ENCODE measurements at regions not wholly inside any gene's neighbourhood (a gene's known extent, or its start where the extent isn't known, plus 50 kb on each side); places are given as distances from the start of the nearest gene placed in this dataset.
A peak's percentile ranks its signal among the peaks of the same experiment; 100 is the strongest.

DNA sequence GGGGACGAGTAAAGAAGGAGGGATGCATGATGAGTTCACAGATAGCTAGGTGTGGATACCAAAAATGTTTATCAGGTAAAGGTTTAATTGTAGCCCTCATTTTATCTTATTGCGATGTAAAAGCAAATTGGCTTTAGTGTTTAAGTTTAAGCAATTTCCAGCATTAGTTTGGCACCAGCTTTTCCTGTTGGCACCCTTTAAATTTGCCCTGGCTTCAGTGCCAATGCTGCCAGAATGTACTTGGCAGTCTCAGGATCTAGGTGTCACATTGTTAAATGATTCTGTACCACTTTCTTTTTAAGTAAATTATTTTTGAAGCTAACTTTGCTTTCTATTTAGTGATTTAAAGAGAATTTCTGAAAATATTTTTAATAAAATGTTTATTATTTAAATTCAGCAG, 681.8 kb downstream of the PCDH18 start:
- no peak for DNase-seq (ENCODE audit: low read depth)

DNA sequence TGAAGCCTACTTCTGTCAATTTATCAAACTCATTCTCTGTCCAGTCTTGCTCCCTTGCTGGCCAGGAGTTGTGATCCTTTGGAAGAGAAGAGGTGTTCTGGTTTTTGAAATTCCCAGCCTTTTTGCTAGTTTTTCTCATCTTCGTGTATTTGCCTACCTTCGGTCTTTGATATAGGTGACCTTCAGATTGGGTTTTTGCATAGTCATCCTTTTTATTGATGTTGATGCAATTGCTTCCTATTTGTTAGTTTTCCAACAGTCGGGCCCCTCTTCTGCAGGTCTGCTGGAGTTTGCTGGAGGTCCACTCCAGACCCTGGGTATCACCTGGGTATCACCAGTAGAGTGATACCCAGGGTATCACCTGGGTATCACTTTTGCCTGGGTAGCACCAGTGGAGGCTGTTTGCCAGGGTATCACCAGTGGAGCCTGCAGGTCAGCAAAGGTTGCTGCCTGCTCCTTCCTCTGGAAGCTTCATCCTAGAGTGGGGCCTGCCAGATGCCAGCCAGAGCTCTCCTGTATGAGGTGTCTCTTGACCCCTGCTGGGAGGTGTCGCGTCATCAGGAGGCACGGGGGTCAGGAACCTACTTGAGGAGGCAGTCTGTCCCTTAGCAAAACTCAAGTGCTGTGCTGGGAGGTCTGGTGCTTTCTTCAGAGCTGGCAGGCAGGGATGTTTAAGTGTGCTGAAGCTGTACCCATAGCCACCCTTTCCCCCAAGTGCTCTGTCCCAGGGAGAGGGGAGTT, 684.2 kb downstream of the PCDH18 start:
- DNase-seq (ENCODE audit: low read depth): no peak

DNA sequence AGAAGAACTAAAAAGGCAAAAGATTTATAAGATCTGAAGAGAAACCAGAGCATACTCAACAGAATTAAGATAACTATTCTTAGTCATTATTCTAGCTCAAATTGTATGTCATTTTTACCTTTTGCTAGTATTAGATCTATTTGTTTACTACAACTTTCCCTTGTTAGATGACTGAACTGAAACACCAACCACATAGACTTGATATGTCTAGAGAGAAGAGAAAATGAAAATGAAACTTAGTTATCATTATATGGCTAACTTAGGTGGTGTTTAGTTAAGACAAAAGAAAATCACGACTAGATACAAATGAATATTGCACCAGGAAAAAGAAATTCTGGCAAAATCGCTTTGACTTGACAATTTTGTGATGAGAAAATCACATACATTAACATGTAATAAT, 690.8 kb downstream of the PCDH18 start:
- no peak for DNase-seq (ENCODE audit: low read depth)

DNA sequence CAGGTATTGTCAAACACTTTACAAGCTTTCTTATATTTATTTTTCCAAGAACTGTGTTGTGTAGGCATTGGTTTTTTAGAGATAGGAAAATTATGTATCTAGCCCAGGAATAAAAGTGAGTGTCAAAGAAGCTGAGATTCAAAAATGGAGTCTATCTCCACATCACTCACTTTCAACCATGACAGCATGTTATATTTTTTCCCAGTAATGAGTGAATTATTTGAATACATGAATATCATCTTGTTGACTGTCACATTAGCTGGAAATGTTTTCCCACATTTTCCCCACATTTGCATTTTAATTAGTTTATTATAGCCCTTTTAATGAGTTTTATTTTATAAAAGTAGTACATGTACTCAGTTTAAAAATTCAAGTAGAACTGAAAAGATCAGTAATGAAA, 693.7 kb downstream of the PCDH18 start:
- no peak for DNase-seq (ENCODE audit: low read depth)

DNA sequence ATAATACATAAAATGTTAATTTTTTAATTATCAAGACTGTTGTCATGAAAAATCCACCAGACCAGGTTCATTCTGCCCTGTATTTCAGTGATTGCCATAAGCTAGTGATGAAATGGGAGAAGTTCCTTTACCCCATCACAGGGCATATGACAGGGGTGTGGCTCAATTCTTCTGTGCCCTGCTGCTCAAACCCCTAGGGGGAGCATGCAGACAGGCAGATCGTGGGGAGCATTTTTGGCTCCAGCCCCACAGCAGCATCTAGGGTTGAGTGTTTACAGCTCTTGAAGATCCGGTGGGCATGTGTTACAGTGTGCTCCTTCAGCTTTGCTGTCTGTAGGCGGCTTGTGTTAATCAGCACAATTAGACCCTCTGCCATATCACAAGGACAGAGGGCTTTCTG, 700.7 kb downstream of the PCDH18 start:
- DNase-seq (ENCODE audit: low read depth): no peak

DNA sequence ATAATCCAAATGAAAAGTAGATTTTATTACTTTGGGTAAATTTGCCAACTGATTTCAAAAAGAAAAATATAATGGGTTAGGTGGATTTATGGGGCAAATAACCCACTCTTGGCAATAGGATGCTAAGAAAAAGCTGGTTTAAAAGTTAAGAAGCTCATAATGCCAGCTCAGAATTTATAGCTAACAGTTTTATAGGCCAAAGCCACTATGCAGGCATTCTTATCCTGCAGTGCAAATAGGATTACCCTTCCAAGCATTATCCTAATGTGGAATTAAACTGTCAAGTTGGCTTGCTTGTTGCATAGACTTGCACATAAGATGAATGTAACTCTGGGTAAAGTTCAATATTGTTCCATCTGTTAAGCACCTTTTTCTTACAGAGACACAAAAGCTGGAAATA, 703.0 kb downstream of the PCDH18 start:
- DNase-seq (ENCODE audit: low read depth): no peak

DNA sequence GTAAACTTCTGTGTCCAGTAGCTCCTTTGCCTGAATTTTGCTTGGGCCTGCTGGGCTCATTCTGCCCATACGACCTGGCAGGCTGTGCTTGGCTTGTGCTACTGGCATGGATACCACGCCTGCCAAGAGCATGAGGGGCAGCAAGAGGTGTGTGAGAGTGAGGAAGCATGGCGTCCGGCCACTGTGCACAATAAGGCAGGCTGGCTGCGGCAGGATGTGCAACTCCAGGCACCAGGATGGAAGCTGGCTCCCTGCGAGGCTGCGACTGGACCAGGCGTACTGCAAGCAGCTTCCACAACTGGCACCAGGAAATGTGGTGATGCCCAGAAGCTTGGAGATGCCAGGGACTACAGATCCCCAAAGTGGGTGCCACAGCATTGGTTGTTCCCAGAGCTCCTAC, 709.3 kb downstream of the PCDH18 start:
- DNase-seq (ENCODE audit: low read depth): no peak

DNA sequence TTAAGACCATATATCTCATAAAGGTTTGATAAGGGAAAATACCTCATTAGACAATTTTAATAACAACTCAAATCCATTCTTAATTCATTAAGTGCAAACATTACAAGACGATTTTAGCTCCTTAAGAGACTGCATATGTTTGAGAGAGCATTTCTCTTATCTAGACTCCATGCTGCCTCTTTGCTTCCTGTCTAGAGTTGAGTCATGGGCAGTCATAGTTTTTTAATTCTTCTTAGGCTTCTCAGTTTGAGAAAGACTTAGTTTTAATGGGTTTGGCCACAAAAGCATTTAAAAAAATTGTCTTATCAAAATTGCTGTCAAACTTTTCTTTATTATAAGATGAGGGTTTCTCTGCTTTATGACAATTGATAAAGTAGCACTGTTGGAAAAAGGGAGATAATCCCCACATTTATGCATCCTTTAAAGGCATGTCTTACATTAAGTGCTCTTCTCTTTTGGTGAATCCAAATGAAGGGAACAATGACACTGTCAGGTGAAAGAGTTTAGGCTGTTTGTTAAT, 713.4 kb downstream of the PCDH18 start:
- DNase-seq (ENCODE audit: low read depth): no peak

DNA sequence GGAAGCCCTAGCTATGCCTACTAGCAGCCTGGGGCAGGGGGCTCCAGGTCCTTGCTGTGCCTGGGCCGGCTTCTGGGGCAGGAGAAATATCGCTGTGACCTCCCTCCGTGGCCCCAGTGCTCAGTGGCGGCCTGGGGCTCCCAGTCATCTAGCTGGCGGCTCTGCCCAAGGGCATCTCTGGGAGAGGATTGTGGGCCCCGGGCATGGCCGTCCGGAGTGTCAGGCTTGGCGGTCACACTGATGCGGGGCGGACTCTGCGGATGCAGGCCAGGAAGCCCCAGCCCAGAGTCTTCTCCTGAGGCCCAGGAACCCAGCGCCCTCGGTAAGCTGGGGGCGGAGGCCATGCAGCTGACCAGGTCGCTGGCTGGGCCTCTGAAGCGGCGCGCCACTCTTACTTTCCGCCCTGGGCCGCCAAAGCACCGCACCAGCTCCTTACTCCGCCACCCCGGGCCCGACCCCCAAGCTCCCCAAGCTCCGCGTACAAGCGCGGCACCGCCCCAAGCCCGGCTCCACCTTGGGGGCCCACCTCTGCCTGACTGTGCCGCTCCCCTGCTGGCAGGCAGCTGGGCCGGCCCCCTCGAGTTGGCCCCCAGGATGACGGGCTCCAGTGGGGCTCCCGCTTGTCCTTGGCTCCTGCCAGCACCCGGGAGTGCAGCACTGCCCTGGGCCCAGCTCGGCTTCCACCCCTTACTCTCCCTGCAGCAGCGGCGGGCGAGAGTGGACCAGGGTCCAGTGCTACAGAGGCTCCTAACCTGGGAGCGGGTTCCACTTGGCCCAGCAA, 720.0 kb downstream of the PCDH18 start:
- DNase-seq (ENCODE audit: low read depth): no peak

DNA sequence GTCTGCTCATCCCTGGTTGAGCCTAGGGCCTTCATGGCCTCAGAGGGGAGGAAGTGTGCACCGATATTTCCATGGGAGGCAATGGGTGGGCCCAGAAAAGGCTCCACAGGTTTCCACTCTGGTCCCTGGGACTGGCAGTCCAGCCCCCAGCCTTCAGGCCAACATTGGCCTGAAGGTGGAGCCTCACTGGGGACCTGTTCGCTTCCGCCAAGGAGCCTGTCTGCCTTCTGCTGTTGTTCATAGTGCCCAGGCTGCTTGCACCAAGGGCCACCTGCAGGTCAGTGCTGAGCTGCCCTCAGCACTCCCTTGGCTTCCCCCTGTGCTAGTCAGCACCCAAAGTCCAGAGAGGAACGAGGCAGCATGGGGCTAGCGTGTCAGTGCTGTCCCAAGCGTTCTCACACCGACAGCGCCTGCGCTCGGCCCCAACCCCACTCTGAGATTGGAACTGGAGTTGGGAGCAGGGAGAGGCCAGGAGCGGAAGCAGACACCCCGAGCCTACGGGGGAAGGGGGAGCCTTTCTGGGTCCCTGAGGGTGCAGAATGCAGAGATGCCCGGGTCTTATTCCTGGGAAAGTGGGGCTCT, 720.7 kb downstream of the PCDH18 start:
- DNase-seq (ENCODE audit: low read depth): no peak

DNA sequence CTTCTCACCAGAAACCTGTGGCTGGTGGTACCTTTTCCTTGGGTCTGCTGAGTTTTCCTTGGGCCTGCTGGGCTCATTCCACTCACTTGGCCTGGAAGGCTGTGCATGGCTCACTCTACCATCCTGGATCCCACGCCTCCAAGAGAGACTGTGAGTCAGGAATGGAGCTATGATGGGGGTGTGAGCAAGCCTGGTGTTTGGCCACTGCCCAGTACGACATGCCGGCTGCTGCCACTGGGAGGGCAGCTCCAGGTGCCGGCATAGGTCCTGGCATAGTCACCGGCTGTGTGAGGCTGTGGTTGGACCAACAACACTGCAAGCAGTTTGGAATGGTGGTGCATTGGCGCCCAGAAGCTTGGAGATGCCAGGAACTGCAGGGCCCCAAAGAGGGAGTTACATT, 721.7 kb downstream of the PCDH18 start:
- no peak for DNase-seq (ENCODE audit: low read depth)

DNA sequence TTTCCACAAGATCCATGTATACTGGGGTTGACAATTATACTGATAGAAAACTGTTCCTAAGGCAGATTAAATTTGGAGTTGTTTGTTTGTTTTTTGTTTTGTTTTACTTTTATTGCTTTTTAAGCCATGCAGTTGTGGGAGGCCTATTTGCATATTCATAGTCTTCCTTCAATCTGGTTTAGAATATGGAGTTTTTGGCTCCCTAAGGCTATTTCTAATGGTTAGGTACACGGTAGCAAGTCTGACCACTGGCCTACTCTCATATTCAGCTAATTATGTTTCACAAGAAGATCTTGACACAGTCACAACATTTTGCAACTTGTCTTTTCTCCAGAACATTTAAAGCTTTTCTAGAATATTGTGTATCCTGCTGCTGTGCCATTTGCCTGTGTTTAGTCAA, 725.5 kb downstream of the PCDH18 start:
- no peak for DNase-seq (ENCODE audit: low read depth)

DNA sequence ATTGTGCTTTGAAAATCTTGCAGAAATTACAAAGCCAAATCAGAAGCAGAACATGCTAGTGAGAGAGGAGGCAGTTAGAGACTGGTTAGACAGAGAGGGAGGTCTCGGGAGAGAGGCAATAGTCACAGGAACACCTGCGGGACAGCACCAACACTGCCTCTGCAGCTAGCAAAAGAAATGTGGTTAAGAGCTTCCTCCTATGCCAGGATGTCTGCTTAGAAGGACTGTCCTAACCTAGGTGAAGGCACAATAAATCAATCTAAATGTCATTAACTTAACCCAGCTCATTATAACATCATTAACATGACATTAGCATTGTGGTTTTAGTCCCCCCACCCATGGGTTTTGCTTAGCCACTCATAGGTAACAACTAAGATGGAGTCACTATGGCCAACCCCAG, 726.7 kb downstream of the PCDH18 start:
- no peak for DNase-seq (ENCODE audit: low read depth)

DNA sequence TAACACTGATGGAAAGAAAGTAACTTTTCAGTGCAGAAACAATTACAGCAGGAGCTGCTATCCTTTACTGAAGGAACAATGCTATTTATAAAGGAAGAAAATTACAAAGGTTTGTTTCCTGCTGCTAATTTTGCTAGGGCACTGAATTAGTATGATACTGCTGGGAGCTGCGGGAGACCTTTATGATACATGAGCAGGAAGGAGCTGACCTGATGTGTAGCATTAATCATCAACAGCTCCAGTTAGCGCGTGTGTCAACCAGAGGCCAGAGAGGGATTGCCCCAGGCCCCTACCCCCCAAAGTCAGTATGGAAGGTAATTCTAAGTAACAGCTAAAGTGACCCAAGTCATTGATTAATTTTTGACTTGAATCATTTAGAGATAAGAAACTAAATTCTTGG, 728.9 kb downstream of the PCDH18 start:
- DNase-seq (ENCODE audit: low read depth): peak; percentile 31

DNA sequence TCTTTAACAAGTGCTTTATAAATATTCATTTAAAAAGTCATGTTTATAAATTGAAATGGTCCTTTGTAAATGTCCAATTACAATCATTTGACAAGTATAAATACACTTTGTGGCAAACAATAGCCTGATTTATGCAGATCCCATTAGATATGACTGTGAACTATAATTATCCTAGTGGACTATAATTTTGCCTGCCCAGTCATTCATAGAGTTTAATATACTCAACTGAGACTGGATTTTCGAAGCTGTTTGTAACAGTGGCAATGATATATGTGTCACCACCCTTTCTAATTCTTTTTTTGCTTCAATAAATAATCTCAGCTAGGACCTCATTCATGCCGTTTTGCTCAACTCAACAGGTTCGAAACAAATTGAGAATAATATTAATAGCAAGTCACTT, 732.0 kb downstream of the PCDH18 start:
- DNase-seq (ENCODE audit: low read depth): no peak

DNA sequence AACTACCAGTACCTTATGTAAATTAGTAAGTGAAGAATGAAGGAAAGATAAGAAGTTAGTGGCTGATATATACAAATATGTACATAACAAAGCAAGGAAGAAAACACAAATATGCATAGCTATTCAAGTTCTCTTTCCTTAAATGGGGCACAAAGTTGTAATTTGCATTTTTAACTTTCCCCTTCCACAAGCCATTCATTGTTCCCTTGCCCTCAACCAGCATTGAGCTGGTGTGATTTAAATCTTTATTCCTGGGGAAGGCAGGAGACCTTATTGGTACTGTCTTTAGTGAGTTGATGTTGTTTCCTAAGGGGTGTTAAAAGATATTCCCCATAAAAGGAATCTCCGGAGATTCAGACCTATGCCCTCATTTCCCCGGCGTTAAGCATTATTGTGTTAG, 735.3 kb downstream of the PCDH18 start:
- no peak for DNase-seq (ENCODE audit: low read depth)

DNA sequence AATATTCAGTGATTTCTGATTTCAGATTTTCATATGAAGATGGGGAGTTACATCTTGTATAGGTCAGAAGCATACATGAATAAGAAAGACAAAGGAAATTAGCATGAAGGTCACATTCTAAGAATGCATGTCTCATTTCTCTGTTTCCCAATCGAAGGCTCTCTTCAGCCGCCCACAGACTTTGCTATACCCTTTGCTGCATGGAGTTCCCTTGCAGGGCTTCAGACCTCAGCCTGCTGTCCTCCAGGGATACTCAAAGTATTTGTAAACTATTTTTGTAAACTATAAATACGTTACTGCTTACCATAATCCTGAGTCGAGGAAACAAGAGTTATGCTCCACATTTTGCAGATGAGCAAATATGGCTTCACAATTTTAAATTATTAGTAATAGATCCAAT, 738.4 kb downstream of the PCDH18 start:
- DNase-seq (ENCODE audit: low read depth): no peak

DNA sequence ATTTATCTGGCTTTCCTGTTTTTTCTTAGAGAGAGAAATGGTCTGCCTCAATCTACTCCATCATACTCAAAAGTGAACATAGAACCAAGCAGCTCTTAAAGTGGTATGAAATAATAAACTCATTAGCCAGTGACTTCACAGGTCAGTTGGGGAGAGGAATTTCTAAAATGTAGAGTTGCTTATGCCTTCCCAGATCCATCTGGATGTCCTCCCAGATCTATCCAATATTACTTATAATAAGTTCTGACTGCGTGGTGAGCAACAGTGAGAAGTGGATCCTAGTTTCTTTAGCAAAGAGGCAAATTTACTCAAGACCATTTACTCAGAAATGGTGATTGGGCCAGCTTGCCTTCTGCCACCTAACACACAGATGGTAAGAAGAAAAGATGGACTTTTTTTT, 748.0 kb downstream of the PCDH18 start:
- DNase-seq (ENCODE audit: low read depth): peak; percentile 0

DNA sequence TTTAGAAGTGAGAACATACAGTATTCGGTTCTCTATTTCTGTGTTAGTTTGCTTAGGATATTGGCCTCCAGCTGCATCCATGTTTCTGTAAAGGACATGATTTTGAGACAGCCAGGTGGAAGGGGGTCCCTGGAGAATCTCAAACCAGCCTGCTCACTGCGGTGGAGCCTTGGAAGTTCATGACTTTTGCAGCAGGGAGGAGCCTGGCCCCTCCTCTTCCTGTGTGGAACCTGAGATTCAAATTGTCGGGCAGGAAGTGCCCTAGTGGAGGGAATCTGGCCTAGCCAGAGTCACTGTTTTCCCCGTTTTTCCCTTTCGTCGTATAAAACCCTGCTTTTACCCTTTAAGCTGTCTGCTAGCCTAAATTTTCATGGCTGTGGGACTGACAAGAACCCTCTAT, 762.6 kb downstream of the PCDH18 start:
- DNase-seq (ENCODE audit: low read depth): no peak

DNA sequence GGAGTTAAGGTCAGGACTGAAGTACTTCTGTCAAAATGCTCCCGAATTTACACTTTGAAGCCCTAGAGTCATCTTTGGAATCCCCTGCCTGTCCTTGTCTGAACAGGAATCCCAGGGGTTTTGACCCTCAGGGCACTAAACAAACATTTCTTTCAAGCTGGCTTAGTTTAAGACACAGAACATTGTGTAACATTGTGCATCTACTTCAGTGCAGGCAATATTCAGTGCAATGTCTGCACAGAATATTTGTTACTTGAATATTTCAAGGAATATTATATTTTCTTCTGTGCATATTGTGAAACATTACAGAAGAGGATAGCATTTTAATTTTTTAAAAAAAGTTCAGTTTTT, 763.4 kb downstream of the PCDH18 start:
- DNase-seq (ENCODE audit: low read depth): peak; percentile 56

DNA sequence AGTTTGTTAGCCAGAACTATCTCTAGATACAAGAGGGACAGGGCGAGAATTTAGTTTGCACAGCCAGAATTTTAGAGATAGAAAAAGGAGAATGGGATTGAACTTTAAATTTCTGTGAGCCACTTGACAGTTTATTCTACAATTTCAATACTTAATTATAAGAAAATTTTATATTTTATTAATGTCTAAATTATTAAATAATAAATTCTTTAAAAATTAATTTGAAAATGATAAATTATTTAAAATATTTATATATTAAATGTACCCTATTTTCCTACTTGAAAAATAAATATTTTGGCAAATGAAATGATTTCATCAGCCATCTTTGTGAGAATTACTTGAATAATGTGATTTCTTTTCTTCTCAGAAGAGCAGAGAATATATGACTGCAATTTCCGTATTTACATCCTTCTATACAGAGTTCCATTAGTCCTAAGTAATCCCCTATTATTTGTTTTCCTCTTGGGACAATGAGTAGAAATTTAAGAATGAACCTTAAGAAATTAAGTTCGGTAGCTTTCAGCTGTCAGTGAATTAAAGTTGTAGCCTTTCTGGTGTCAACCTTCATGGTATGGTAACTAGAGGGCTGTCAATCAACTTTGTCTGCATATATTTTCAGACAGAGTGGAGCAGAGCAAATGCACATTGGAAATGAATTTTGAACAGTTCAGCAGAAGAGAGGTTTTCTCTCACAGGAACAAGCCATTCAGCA, 763.9 kb downstream of the PCDH18 start:
- DNase-seq (ENCODE audit: low read depth): no peak

DNA sequence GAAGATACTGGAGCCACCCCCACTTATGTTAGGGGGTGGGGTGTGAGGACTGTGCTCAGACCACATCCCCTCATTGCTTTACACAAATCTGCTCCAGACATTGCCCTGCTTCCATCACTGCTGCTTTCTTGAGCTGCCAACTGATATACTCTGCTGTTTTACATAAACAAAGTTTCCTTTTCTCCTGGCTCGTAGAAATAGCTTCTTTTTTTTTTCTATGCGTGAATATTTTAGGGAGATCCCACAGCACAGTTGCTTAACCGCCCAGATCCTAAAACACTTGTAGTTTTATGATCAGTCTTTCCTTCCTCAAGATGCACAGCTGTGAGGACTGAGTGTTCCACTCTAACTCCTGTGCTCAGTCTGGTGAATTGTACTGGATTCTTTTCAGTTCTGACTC, 768.4 kb downstream of the PCDH18 start:
- DNase-seq (ENCODE audit: low read depth): no peak

DNA sequence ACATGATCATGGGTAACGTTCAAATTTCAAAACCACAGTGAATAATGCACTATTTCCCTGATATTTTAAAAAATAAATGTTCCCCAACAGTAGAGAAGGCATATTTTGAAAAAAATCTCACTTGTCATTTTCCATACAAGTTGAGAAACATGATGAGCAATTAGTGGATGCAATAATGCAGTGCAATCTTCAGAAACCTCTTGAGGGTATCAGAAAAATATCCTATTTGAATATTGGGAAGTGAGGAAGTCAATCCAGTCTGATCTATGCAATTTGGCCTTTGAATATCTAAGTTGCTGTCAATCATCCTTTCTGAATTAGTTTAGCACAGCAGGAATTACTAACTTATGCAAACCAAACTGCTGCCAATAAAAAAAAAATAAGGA, 776.8 kb downstream of the PCDH18 start:
- no peak for DNase-seq (ENCODE audit: low read depth)

Data from renal cortical epithelial cell (primary cell).